ENCODE measurements at regions not wholly inside any gene's neighbourhood (a gene's known extent, or its start where the extent isn't known, plus 50 kb on each side); places are given as distances from the start of the nearest gene placed in this dataset.

DNA sequence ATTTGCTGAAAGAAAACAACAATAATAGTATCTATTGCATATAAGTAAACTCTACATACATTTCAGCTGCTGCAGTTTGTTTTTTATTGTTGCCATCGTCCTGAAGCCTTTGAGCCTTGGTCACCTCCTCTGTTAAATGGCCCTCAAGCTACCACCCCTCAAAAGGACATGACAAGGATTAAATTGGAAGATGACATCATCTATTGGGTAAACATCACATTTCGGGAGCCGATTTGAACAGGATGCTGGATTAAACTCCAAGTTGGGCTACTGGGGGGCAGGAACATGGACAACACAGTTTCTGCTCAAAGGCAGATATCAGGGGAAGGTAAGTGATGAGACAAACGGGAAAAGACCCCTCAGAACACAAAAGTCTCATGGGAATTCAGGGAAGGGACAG, 92.3 kb upstream of the ATP2B2 start:
- WGBS, 10 experiments, result 0 to 53% (median 36%) methylated on average over 1 to 4 of the region's 4 CpGs; no CpG with 5 or more reads in 3 of the 10 experiments
- ATAC-seq (replicated peaks in 6 of 8), result no peak
- Histone ChIP-seq H3K4me1 (replicated peaks in 1 of 2) (no peaks in the 10 kb centered on the region), H3K27ac (no peak overlapping the region), H3K4me3 (no peak overlapping the region)
- in situ Hi-C loops (cut with MboI; ENCODE audit: low pct_unique_long_range_greater_than_20kb in 2 of 9, low sequenced_read_pairs in 9 of 9, unreplicated experiment in 9 of 9), result no loop called here

DNA sequence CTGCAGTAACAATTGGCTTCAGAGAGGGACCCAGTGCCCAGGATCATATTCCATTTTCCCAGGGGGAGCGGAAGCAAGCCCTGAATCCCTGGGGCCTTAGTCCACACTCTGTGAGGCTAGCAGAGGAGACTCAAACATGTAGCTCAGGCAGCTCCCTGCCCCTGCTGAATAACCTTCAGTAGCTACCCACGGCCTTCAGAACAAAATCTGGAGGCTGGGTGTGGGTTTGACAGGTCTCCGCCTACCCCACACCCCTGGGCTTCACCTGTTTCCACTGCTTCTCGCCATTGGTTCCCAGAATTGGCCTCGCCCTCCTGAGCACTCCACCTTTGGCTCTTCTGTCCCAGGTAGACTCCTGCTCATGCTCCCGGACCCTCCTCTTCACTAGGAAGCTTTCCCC, 93.6 kb upstream of the ATP2B2 start:
- 38 to 100% (median 70%) methylated on average over 1 to 5 of the region's 6 CpGs; no CpG with 5 or more reads in 5 of the 10 experiments for WGBS, 10 experiments
- H3K27ac ChIP-seq, result no peak overlapping the region
- in situ Hi-C loops (cut with MboI; ENCODE audit: low pct_unique_long_range_greater_than_20kb in 2 of 9, low sequenced_read_pairs in 9 of 9, unreplicated experiment in 9 of 9), result no loop called here
- no peak for ATAC-seq (replicated peaks in 6 of 8)
- H3K4me1 ChIP-seq (replicated peaks in 1 of 2), result no peaks in the 10 kb centered on the region
- no peak overlapping the region for H3K4me3 ChIP-seq

DNA sequence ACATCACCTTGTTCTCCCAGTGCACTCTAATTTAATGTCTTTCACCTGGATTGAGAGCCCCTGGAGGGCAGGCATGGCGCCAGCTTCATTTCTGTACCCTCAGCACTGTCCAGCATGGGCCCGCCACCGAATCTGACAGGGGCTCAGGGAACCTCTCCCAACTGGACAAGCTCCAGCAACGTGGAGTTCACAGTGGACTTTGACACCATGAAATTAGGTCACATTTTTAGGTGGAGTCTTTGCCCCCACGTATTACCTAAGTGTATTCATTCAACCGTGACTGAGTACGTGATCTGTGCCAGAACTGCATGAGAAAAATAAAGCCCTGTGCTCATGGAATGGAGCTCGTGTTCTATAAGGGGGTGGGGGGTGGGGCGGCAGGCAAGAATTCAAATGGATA, 94.1 kb upstream of the ATP2B2 start:
- Histone ChIP-seq H3K27ac (no peak overlapping the region), H3K4me3 (no peak overlapping the region), H3K4me1 (replicated peaks in 1 of 2) (no peaks in the 10 kb centered on the region)
- WGBS, 10 experiments, result 52 to 100% (median 81%) methylated on average over 3 to 4 of the region's 9 CpGs; no CpG with 5 or more reads in 7 of the 10 experiments
- ATAC-seq (replicated peaks in 6 of 8), result no peak
- in situ Hi-C loops (cut with MboI; ENCODE audit: low pct_unique_long_range_greater_than_20kb in 2 of 9, low sequenced_read_pairs in 9 of 9, unreplicated experiment in 9 of 9), result no loop called here

DNA sequence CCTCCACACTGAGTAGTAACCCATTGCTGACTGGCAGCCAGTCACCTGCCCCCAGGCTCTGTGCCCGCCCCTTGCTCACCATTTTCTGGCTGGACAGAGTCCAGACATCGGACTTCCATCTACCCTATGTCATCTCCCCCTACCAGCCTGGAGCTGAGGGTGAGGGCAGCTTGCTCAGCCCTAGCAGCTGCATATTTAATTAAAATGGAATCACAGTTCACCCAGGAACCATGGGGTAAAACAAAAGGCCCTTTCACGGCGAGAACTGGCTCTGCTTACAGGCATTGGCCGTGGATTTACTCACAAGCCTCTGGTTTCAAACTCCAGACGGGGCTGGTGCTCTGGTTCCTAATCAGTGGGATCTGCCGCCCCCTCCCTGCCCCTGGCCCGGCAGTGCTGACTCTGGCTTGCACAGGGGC, 94.9 kb upstream of the ATP2B2 start:
- in situ Hi-C loops (cut with MboI; ENCODE audit: low pct_unique_long_range_greater_than_20kb in 2 of 9, low sequenced_read_pairs in 9 of 9, unreplicated experiment in 9 of 9), result no loop called here

DNA sequence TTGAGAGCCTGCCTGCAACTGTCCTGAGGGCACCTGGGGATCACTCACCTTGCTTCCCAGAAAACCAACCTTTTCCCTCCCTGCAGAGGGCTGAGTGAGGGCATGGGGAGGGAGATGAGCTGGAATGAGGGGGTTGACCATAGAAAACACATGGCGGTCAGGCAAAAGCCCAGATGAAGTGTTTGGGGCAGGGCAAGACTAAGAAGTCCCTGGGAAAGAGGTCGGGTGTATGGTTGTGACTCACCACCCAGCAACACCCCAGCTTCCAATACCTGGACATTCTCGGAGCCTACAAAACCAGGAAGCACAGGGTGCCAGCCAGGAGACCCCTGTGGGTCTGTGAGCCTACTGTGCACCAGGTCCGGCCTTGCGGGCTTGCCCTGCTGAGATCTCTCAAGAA, 95.3 kb upstream of the ATP2B2 start:
- Histone ChIP-seq H3K4me3 (no peak overlapping the region), H3K27ac (no peak overlapping the region), H3K4me1 (replicated peaks in 1 of 2) (no peaks in the 10 kb centered on the region)
- WGBS, 10 experiments, result 20 to 100% (median 40%) methylated on average over 1 to 3 of the region's 5 CpGs; no CpG with 5 or more reads in 5 of the 10 experiments
- in situ Hi-C loops (cut with MboI; ENCODE audit: low pct_unique_long_range_greater_than_20kb in 2 of 9, low sequenced_read_pairs in 9 of 9, unreplicated experiment in 9 of 9), result no loop called here
- no peak for ATAC-seq (replicated peaks in 6 of 8)

More for the DNA sequence above, 94.9 kb upstream of the ATP2B2 start:
- Histone ChIP-seq H3K27ac (no peak overlapping the region), H3K4me1 (replicated peaks in 1 of 2) (no peaks in the 10 kb centered on the region), H3K4me3 (no peak overlapping the region)
- 10 to 38% (median 22%) methylated on average over 2 to 5 of the region's 8 CpGs; no CpG with 5 or more reads in 5 of the 10 experiments for WGBS, 10 experiments
- peak in 5 of 8 experiments; percentile 17 to 47 (median 33) for ATAC-seq (replicated peaks in 6 of 8)

DNA sequence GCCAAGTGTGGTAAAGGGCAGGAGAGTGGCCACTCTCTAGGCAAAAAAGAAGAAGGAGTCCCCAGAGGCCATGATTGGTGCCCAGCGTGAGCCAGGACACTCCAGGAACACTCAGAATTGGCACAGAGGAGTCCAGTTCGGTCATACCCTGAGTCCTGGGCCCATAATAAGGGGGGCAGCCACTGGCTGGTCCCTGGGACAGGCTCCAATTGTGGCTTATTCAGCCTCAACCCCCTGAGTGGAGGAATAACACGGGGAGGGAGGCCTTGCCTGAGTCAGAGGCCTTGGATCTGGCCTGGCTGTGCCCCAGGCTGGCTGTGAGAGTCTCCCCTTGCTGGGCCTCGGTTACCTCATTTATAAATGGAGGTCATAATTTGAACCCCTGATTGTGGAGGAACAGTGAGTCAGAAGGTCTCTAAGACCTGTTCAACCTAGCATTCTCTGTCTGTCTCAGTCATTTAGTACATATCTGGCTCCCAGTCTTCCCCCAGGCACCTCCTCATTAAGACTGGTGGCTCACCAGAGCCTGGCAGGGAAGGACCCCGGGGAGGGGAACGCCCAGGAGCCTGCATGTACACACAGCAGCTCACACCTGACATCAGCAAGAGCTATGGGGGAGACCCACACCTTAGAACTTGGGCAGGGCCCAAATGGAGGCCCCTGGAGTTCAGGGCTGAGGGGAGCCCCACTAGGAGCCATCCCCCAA, 95.9 kb upstream of the ATP2B2 start:
- ATAC-seq (replicated peaks in 6 of 8), result peak in 2 of 8 experiments; percentile 22 to 40
- Histone ChIP-seq H3K4me1 (replicated peaks in 1 of 2) (no peaks in the 10 kb centered on the region), H3K27ac (no peak overlapping the region), H3K4me3 (no peak overlapping the region)
- in situ Hi-C loops (cut with MboI; ENCODE audit: low pct_unique_long_range_greater_than_20kb in 2 of 9, low sequenced_read_pairs in 9 of 9, unreplicated experiment in 9 of 9), result no loop called here
- 0 to 88% (median 37%) methylated on average over 1 to 3 of the region's 6 CpGs; no CpG with 5 or more reads in 4 of the 10 experiments for WGBS, 10 experiments

DNA sequence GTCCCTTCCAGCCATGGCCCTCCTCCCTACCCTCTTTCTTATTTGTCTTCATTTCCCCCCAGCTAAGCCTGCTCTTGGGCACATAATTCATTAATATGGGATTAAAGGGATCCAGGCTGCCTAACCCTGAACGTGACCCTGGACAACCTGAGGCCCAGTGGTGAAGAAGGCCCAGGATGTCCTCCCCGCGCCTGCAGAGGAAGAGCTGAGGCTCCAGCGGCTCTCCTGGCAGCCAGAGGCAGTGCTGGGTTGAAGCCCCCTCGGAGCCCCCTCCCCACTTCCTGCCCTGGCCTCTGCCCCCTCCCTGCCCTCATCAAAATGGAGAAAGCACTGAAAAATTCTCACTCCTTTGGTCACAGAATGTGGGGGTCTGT, 96.5 kb upstream of the ATP2B2 start:
- no peak overlapping the region for H3K27ac ChIP-seq
- no peaks in the 10 kb centered on the region for H3K4me1 ChIP-seq (replicated peaks in 1 of 2)
- ATAC-seq (replicated peaks in 6 of 8), result no peak
- no peak overlapping the region for H3K4me3 ChIP-seq
- in situ Hi-C loops (cut with MboI; ENCODE audit: low pct_unique_long_range_greater_than_20kb in 2 of 9, low sequenced_read_pairs in 9 of 9, unreplicated experiment in 9 of 9), result no loop called here
- WGBS, 10 experiments, result 60% methylated on average over 1 of the region's 5 CpGs; no CpG with 5 or more reads in 9 of the 10 experiments

DNA sequence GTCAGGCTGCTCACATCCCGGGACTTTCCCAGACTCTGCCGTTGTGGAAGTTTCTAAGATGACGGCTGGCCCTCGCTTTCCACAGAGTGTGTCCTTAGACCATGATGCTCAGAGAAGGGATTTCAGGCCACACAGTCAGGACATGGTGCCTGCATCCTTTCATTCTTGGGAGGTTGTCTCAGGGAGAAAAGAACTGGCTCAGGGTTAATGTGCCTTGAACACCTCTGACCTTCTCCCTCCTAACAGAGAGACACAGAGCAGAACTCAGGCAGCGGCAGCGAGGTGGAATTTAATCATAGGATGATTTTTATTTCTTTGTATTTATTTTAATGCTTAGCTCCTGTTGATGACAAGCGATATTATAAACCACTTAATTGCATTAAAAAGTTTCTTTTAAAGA, 96.9 kb upstream of the ATP2B2 start:
- WGBS, 10 experiments, result 25 to 70% (median 66%) methylated on average over 1 to 6 of the region's 7 CpGs; no CpG with 5 or more reads in 2 of the 10 experiments
- no peak overlapping the region for H3K27ac ChIP-seq
- no peak for ATAC-seq (replicated peaks in 6 of 8)
- H3K4me1 ChIP-seq (replicated peaks in 1 of 2), result no peaks in the 10 kb centered on the region
- in situ Hi-C loops (cut with MboI; ENCODE audit: low pct_unique_long_range_greater_than_20kb in 2 of 9, low sequenced_read_pairs in 9 of 9, unreplicated experiment in 9 of 9), result no loop called here
- no peak overlapping the region for H3K4me3 ChIP-seq

DNA sequence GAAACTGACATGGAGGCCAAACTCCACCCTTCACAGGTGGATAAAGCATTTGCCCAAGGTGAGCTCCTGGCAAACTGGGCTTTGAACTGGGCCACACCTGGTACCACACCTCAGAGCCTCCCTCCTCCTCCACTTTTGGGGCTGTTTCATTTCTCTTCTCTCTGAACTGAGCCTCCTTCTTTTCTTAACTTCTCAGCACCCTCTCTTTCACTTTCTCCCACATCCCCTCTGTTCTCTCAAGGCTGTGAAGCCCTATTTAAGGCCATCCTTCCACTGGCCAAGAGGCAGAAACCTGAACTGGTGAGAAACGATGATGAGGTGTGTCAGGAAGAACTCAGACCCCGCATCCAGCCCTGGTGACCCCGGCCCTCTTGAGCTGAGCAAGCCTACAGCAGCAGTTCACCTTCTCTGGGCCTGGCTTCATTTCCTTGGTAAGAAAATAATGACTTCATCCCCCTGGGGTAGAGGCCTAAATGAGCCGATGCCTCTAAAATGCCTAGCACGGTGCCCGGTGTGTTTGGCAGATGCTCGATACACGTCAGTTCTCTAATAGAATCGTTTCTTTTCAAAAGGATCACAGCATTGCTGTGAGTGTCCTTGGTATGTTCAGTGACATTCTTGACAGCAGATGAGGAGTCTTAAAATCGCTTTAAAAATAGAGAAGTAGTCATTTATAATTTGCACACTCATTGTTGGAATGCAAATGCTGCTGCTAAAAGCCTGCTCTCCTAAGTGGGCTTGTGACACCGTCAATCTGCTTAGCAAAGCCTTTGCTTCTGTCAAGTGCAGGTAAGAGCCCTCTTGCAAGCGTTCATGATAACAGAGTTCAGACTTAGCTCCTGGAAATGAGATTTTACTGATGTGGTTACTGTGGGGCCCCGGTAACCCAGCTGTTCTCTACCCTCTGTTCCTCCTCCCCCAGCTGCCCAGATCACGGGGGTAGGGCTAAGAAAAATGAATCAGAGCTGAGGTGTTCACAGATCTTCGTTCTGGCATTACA, 97.7 kb upstream of the ATP2B2 start:
- WGBS, 10 experiments, result 0 to 90% (median 56%) methylated on average over 1 to 13 of the region's 15 CpGs
- Histone ChIP-seq H3K27ac (no peak overlapping the region), H3K4me1 (replicated peaks in 1 of 2) (no peaks in the 10 kb centered on the region), H3K4me3 (no peak overlapping the region)
- ATAC-seq (replicated peaks in 6 of 8), result peak in 1 of 8 experiments; percentile 32
- in situ Hi-C loops (cut with MboI; ENCODE audit: low pct_unique_long_range_greater_than_20kb in 2 of 9, low sequenced_read_pairs in 9 of 9, unreplicated experiment in 9 of 9), result no loop called here

DNA sequence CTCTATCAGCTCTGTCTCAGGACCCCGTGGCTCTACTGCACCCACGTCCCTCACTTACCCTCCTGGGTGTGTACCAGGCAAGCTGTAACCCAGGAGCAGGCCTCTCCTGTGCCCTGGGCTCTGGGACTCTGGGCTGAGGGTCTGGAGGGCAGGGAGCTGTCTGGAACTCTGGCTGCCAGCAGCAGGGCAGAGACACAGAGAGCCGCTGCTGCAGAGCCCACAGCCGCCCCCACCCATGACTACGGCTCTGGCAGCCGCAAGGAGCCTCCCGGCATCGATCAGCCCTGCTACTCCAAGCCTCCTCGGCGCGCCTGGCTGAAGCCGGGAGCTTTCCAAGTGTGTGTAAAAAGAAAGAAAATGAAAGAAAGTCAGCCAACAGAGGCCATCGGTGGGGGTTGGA, 103.7 kb upstream of the ATP2B2 start:
- H3K4me3 ChIP-seq, result no peak overlapping the region
- no peaks in the 10 kb centered on the region for H3K4me1 ChIP-seq (replicated peaks in 1 of 2)
- no peak overlapping the region for H3K27ac ChIP-seq
- in situ Hi-C loops (cut with MboI; ENCODE audit: low pct_unique_long_range_greater_than_20kb in 2 of 9, low sequenced_read_pairs in 9 of 9, unreplicated experiment in 9 of 9), result no loop called here
- WGBS, 10 experiments, result 13 to 79% (median 41%) methylated on average over 1 to 11 of the region's 13 CpGs; no CpG with 5 or more reads in 4 of the 10 experiments
- peak in 1 of 8 experiments; percentile 49 for ATAC-seq (replicated peaks in 6 of 8)

DNA sequence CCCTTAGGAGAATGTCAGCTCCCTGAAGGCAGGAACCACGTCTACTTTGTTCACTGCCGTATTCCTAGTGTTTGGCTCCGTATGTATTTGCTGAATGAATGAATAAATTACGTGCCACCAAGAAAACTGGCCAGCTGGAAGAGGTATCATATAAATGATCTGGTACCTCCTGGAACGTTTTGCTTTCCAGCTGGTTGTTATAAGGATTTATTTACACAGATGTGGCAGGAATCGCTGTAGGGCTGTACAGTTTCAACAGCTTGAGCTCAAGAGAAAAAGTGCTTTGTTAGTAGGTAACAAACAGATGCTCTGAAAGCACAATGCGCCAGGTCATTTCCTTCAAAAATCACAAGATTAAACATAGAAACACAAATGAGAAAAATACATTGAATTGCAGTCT, 108.8 kb upstream of the ATP2B2 start:
- no peak for ATAC-seq (replicated peaks in 6 of 8)
- in situ Hi-C loops (cut with MboI; ENCODE audit: low pct_unique_long_range_greater_than_20kb in 2 of 9, low sequenced_read_pairs in 9 of 9, unreplicated experiment in 9 of 9), result no loop called here
- no peak overlapping the region for H3K27ac ChIP-seq
- WGBS, 10 experiments, result 0 to 84% (median 58%) methylated on average over 1 to 7 of the region's 7 CpGs; no CpG with 5 or more reads in 2 of the 10 experiments
- no peak overlapping the region for H3K4me3 ChIP-seq
- no peaks in the 10 kb centered on the region for H3K4me1 ChIP-seq (replicated peaks in 1 of 2)

DNA sequence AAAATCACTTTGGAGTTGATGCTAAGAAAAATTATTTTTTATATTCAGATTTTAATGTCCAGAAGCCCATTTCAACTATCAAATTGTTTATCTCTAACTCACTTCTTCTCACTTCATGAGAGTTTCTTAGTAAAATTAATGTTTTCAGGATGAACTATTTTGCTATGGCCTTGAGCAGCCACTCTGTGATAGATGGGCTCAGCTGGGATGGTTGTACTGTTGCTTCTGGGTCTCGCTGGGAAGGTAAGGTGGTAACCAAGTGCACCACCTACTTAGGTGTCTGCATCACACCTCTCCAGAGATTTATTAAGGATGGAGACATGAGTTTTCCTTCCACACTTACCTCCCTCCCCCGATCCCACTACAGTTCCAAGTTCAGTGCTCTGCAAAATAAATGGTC, 110.3 kb upstream of the ATP2B2 start:
- WGBS, 10 experiments, result 10 to 100% (median 63%) methylated on average over 1 to 2 of the region's 2 CpGs; no CpG with 5 or more reads in 3 of the 10 experiments
- Histone ChIP-seq H3K4me1 (replicated peaks in 1 of 2) (no peaks in the 10 kb centered on the region), H3K4me3 (no peak overlapping the region), H3K27ac (no peak overlapping the region)
- in situ Hi-C loops (cut with MboI; ENCODE audit: low pct_unique_long_range_greater_than_20kb in 2 of 9, low sequenced_read_pairs in 9 of 9, unreplicated experiment in 9 of 9), result no loop called here
- ATAC-seq (replicated peaks in 6 of 8), result no peak

DNA sequence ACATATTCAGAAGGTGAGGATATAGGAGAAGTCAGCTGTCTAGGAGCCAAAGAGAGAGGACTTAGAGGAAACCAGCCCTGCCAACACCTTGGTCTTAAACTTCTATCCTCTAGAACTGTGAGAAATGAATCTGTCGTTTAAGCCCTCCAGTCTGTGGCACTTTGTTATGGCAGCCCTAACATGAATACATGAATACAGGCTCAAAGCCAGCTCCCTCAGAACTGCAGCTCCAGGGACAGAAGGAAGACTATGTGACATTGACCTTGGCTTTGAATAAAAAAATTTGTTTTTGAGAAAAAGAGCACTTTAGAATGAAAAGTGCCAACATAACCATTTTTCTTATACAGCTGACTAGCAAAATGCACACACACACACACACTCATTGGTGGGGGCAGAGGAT, 110.9 kb upstream of the ATP2B2 start:
- Histone ChIP-seq H3K4me3 (no peak overlapping the region), H3K27ac (no peak overlapping the region), H3K4me1 (replicated peaks in 1 of 2) (no peaks in the 10 kb centered on the region)
- ATAC-seq (replicated peaks in 6 of 8), result no peak
- 0 to 71% (median 38%) methylated on average over 1 of the region's 1 CpG; no CpG with 5 or more reads in 5 of the 10 experiments for WGBS, 10 experiments
- in situ Hi-C loops (cut with MboI; ENCODE audit: low pct_unique_long_range_greater_than_20kb in 2 of 9, low sequenced_read_pairs in 9 of 9, unreplicated experiment in 9 of 9), result no loop called here

Data from motor neuron (in vitro differentiated cells).